Activated T-helper 1 cell treated with anti-CD3 and anti-CD28 coated beads, Interleukin-12 subunit alpha, Interleukin-12 subunit beta, Interleukin-2, Interleukin-4 antibody, amounts not matched to agents 30 ng/mL and 10 ng/mL and 1 ng/mL, durations not matched to agents 14 hours and 24 hours and 36 hours (primary cell): ENCODE measurements at regions not wholly inside any gene's neighbourhood (a gene's known extent, or its start where the extent isn't known, plus 50 kb on each side); places are given as distances from the start of the nearest gene placed in this dataset.
"Not testable (repeated sequence)": the region's sequence is repeated elsewhere in the genome, so short reads cannot be mapped to it uniquely, and the experiment has no call there.

Source experiments
- DNase-seq: peaks from one replicate; pipeline ENCODE4 v3.0.0; 2021; ENCODE audit warnings: low spot score
- H3K27ac Mint-ChIP-seq: one replicate; pipeline ENCODE4 v1.8.0; 2021; ENCODE audit warnings: mild to moderate bottlenecking, mixed read lengths
- H3K27me3 Mint-ChIP-seq: one replicate; pipeline ENCODE4 v1.8.0; 2022; ENCODE audit warnings: mild to moderate bottlenecking, moderate library complexity, mixed read lengths; ENCODE audit not compliant: insufficient read depth
- H3K36me3 Mint-ChIP-seq: one replicate; pipeline ENCODE4 v1.8.0; 2021; ENCODE audit warnings: low read depth, mixed read lengths
- H3K4me1 Mint-ChIP-seq: one replicate; pipeline ENCODE4 v1.8.0; 2021; ENCODE audit warnings: low read depth, mixed read lengths
- H3K4me3 Mint-ChIP-seq: one replicate; pipeline ENCODE4 v1.8.0; 2021; ENCODE audit warnings: mild to moderate bottlenecking, moderate library complexity, mixed read lengths
- H3K9me3 Mint-ChIP-seq: one replicate; pipeline ENCODE4 v1.8.0; 2021; ENCODE audit warnings: mixed read lengths
- intact Hi-C: fragments of 100-400 bp; cut with micrococcal nuclease; formaldehyde crosslinking; loops from one replicate; pipeline ENCODE4 v1.15.1; 2024

- DNase-seq: no peak
- Mint-ChIP-seq H3K36me3 (no peaks in the 10 kb centered on the region), H3K27me3 (no peaks in the 10 kb centered on the region), H3K27ac (no peak overlapping the region), H3K9me3 (no peaks in the 10 kb centered on the region), H3K4me3 (no peak overlapping the region), H3K4me1 (no peaks in the 10 kb centered on the region)
- intact Hi-C loops: no loop called here
Measured at GRCh38 chr9:115815786-115816185, 337.8 kb upstream of the PAPPA start.

GRCh38 chr9:115818651-115819050 lies 334.9 kb upstream of the PAPPA start:
- intact Hi-C loops, H3K36me3 Mint-ChIP-seq, H3K9me3 Mint-ChIP-seq, H3K27me3 Mint-ChIP-seq, H3K27ac Mint-ChIP-seq, H3K4me1 Mint-ChIP-seq, DNase-seq, H3K4me3 Mint-ChIP-seq: not testable (repeated sequence)

DNA sequence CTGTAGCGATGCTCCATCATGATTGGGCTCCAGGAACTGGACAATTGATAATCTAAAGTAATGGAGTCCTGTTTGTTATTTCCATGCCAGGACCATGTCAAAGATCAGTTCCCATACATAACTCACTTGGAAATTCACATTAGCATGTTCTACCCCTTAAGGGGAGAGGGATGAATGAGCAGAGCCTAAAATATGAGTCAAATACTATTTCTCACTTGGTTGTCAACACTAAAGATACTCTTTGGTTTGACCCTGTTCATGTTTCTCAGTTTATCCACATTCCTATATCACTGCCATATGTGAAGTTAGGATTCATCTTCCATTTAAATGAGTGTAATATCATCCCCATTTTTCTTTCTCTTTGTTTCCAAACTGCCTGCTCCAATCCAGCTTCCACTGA lies 321.6 kb upstream of the PAPPA start:
- peaks cover 8% of the 10 kb centered on the region for H3K9me3 Mint-ChIP-seq
- intact Hi-C loops: no loop called here
- no peak overlapping the region for H3K27ac Mint-ChIP-seq
- no peaks in the 10 kb centered on the region for H3K36me3 Mint-ChIP-seq
- DNase-seq: no peak
- no peak overlapping the region for H3K4me3 Mint-ChIP-seq
- no peaks in the 10 kb centered on the region for H3K27me3 Mint-ChIP-seq
- H3K4me1 Mint-ChIP-seq: no peaks in the 10 kb centered on the region

DNA sequence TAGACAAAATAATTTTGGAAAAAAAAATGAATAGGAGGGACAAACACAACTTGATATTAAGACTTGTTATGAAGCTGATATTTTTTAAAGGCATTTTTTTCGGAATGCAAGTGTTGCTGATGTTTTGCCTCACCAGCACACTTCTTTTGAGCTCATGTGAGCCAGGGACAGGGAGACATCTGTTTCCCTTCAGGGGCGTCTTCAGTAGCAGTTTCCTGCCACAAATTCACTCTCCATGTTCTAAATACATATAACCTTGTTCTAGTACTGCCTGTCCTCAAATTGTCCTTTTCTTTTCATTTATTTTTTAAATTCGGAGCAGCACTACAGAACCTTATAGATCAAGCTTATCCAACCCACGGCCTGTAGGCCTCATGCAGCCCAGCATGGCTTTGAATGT lies 316.0 kb upstream of the PAPPA start:
- Mint-ChIP-seq H3K27ac (no peak overlapping the region), H3K27me3 (no peaks in the 10 kb centered on the region), H3K9me3 (peaks cover 10% of the 10 kb centered on the region), H3K4me1 (no peaks in the 10 kb centered on the region), H3K4me3 (no peak overlapping the region), H3K36me3 (no peaks in the 10 kb centered on the region)
- intact Hi-C loops: no loop called here
- no peak for DNase-seq

GRCh38 chr9:115838417-115838816 lies 315.2 kb upstream of the PAPPA start:
- no peak overlapping the region for H3K4me3 Mint-ChIP-seq
- H3K4me1 Mint-ChIP-seq: no peaks in the 10 kb centered on the region
- peaks cover 12% of the 10 kb centered on the region for H3K9me3 Mint-ChIP-seq
- intact Hi-C loops: no loop called here
- no peak overlapping the region for H3K27ac Mint-ChIP-seq
- H3K36me3 Mint-ChIP-seq: no peaks in the 10 kb centered on the region
- H3K27me3 Mint-ChIP-seq: no peaks in the 10 kb centered on the region
- no peak for DNase-seq

DNA sequence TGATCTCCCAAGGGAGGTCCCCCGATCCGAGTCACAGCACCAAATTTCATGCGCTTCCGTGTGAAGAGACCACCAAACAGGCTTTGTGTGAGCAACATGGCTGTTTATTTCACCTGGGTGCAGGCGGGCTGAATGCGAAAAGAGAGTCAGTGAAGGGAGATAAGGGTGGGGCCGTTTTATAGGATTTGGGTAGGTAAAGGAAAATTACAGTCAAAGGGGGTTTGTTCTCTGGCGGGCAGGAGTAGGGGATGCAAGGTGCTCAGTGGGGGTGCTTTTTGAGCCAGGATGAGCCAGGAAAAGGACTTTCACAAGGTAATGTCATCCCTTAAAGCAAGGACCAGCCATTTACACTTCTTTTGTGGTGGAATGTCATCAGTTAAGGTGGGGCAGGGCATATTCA lies 309.2 kb upstream of the PAPPA start:
- H3K27ac Mint-ChIP-seq, DNase-seq, H3K36me3 Mint-ChIP-seq, H3K4me1 Mint-ChIP-seq, H3K4me3 Mint-ChIP-seq, H3K9me3 Mint-ChIP-seq, intact Hi-C loops, H3K27me3 Mint-ChIP-seq: not testable (repeated sequence)

GRCh38 chr9:115845648-115846312 lies 307.8 kb upstream of the PAPPA start:
- Mint-ChIP-seq H3K4me1 (no peaks in the 10 kb centered on the region), H3K27ac (no peak overlapping the region), H3K9me3 (peaks cover 9% of the 10 kb centered on the region), H3K36me3 (no peaks in the 10 kb centered on the region), H3K4me3 (no peak overlapping the region), H3K27me3 (no peaks in the 10 kb centered on the region)
- intact Hi-C loops: no loop called here
- no peak for DNase-seq

DNA sequence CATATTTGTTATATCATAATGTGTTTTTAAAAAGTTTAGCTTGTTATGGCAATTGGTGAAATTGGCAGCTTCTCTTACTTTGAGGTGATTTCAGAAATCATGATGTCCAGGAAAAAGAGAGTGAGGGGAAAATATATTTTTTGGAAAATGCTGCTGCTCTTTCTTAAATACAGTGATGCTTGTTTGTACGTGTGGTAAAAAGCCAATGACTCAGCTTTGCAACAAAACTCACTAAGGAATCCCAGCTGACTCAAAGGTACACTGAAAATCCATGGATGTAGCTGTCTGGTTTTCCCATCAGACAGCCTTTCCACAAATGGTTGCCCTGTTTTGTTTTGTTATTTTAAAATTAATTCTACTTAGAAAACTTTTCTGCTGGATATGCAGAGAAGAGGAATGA lies 306.4 kb upstream of the PAPPA start:
- no peak for DNase-seq
- H3K27ac Mint-ChIP-seq: no peak overlapping the region
- intact Hi-C loops: no loop called here
- H3K27me3 Mint-ChIP-seq: no peaks in the 10 kb centered on the region
- H3K4me3 Mint-ChIP-seq: no peak overlapping the region
- H3K36me3 Mint-ChIP-seq: no peaks in the 10 kb centered on the region
- H3K9me3 Mint-ChIP-seq: peaks cover 4% of the 10 kb centered on the region
- H3K4me1 Mint-ChIP-seq: no peaks in the 10 kb centered on the region

GRCh38 chr9:115849679-115850412 lies 303.7 kb upstream of the PAPPA start:
- Mint-ChIP-seq H3K36me3 (no peaks in the 10 kb centered on the region), H3K27ac (no peak overlapping the region), H3K27me3 (no peaks in the 10 kb centered on the region), H3K4me3 (no peak overlapping the region), H3K9me3 (no peaks in the 10 kb centered on the region), H3K4me1 (no peaks in the 10 kb centered on the region)
- no peak for DNase-seq
- intact Hi-C loops: no loop called here

DNA sequence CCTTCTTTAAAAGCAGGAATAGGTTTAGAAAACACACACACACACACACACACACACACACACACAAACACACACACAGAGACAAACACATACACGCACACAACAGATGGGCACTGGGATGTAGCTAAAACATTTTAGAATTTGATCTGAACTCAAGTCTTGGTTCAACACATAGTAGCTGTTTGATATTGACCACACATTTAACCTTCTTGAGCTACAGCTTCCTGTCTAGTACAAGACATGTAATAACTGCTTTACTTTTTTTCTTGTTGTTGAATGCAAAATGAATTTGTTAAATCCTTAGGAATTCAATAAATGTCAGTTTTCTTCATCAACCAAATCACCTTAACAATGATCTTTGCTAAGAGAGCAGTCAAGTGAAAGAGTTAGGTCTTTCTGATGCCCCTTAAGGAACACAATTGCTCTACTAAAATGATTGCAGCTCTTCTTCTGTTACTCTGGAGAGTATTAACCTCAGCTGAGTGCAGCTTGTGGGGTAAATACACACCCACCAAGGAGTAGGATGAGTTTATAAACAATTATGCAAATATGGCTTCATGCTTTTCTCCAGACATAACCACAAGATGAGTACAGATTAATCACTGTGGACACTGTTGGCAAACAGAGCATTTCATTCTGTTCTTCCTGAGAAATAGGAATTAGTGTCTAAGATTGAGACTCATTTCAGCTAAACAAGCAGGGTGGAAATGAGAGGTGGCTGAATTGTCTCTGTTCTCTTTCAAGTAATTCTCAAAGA lies 302.9 kb upstream of the PAPPA start:
- no peaks in the 10 kb centered on the region for H3K36me3 Mint-ChIP-seq
- intact Hi-C loops: no loop called here
- no peaks in the 10 kb centered on the region for H3K4me1 Mint-ChIP-seq
- H3K9me3 Mint-ChIP-seq: no peaks in the 10 kb centered on the region
- no peak overlapping the region for H3K27ac Mint-ChIP-seq
- H3K27me3 Mint-ChIP-seq: no peaks in the 10 kb centered on the region
- no peak for DNase-seq
- no peak overlapping the region for H3K4me3 Mint-ChIP-seq

DNA sequence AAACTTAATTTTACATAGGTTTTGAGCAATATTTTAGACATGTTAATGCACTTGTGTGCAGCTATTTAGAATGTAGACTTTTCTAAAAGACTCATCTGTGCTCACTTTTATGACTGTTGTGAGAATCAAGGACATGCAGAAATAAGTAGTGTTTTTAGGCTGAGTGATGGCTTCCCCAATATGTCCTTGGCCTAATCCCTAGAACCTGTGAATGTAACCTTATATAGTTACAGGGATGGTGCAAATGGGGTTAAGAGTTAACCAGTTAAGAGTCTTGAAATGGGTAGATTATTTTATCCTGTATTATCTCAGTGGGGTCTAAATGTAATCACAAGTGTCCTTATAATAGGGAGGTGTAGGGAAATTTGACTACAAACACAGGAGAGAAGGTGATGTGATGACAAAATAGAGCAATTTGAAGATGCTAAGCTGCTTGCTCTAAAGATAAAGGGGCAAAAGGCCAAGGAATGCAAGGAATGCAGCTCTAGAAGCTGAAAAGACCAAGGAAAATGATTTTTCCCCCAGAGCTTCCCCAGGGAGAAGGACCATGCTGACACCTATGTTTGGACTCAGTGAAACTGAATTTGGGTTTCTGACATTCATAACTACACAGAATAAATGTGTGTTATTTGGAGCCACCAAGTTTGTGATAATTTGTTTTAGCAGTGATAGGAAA lies 298.0 kb upstream of the PAPPA start:
- Mint-ChIP-seq H3K9me3 (no peaks in the 10 kb centered on the region), H3K4me1 (no peaks in the 10 kb centered on the region), H3K27ac (no peak overlapping the region), H3K4me3 (no peak overlapping the region), H3K36me3 (no peaks in the 10 kb centered on the region), H3K27me3 (no peaks in the 10 kb centered on the region)
- DNase-seq: no peak
- intact Hi-C loops: no loop called here

GRCh38 chr9:115858421-115858820 lies 295.2 kb upstream of the PAPPA start:
- H3K27me3 Mint-ChIP-seq, DNase-seq, H3K9me3 Mint-ChIP-seq, H3K4me3 Mint-ChIP-seq, H3K4me1 Mint-ChIP-seq, intact Hi-C loops, H3K27ac Mint-ChIP-seq, H3K36me3 Mint-ChIP-seq: not testable (repeated sequence)

DNA sequence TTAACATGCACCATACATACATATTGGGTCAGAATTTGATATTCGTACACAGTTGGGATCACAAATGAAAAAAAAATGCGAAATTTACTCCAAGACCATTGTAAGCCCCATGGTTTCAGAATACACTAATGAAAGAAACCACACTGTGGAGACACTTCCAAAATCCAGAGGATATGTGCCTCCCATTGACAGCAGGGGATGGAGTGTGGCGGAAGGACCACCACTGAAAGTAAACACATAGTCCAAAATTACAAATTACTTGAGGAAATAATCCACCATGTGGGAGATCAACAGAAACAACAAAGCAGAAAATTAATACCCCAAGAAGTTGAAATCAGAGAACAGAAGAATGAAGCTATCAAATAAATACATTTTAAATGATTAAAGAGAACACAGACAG lies 291.6 kb upstream of the PAPPA start:
- H3K27ac Mint-ChIP-seq: no peak overlapping the region
- intact Hi-C loops: no loop called here
- DNase-seq: no peak
- H3K27me3 Mint-ChIP-seq: no peaks in the 10 kb centered on the region
- no peaks in the 10 kb centered on the region for H3K36me3 Mint-ChIP-seq
- H3K4me1 Mint-ChIP-seq: no peaks in the 10 kb centered on the region
- no peak overlapping the region for H3K4me3 Mint-ChIP-seq
- H3K9me3 Mint-ChIP-seq: no peaks in the 10 kb centered on the region
